Right atrium auricular region (tissue), 2 donors: ENCODE measurements at regions not wholly inside any gene's neighbourhood (a gene's known extent, or its start where the extent isn't known, plus 50 kb on each side); places are given as distances from the start of the nearest gene placed in this dataset.

ENCODE experiments used
- DNase-seq: peaks from one replicate; pipeline ENCODE4 v3.0.0-alpha.2; 2019; ENCODE audit warnings: low spot score
- H3K27ac ChIP-seq, 2 donors: fragments of 200-600 bp; sonication (generic); 1 replicate in 1 of 2; 2 replicates in 1 of 2; pipeline ENCODE4 v1.5.1; 2016 to 2019
- H3K27me3 ChIP-seq, 2 donors: fragments of 200-600 bp; sonication (generic); one replicate each; pipeline versions ENCODE4 v1.5.1 to v1.6.0; 2017 to 2019
- H3K36me3 ChIP-seq: fragments of 200-600 bp; sonication (generic); one replicate; pipeline ENCODE4 v1.5.1; 2016
- H3K4me1 ChIP-seq, 2 donors: fragments of 200-600 bp; sonication (generic); one replicate each; pipeline versions ENCODE4 v1.5.1 to v1.6.0; 2017 to 2019
- H3K4me3 ChIP-seq, 2 donors: fragments of 200-600 bp; sonication (generic); 1 replicate in 1 of 2; 2 replicates in 1 of 2; pipeline ENCODE4 v1.5.1; 2017 to 2019; ENCODE audit warnings: mild to moderate bottlenecking in 1 of 2, moderate library complexity in 1 of 2
- H3K9me3 ChIP-seq, 2 donors: fragments of 200-600 bp; sonication (generic); one replicate each; pipeline ENCODE4 v1.5.1; 2019
- CTCF ChIP-seq, 2 donors: fragments of 200-600 bp; sonication (generic); IDR thresholded peaks; one replicate each; pipeline ENCODE4 v1.5.1; 2019; ENCODE audit warnings: antibody characterized with exemption in 2 of 2

- no peak overlapping the region for H3K4me3 ChIP-seq
- no peaks in the 10 kb centered on the region for H3K9me3 ChIP-seq
- H3K36me3 ChIP-seq: no peaks in the 10 kb centered on the region
- no peak overlapping the region for H3K27ac ChIP-seq
- no peaks in the 10 kb centered on the region for H3K4me1 ChIP-seq
- DNase-seq: no peak
- no peak for TF ChIP-seq CTCF (IDR thresholded peaks at IDR 0.05)
- H3K27me3 ChIP-seq: no peaks in the 10 kb centered on the region
Observed at GRCh38 chr12:114616081-114616480, 67.9 kb downstream of the TBX3 start.

- TF ChIP-seq CTCF (IDR thresholded peaks at IDR 0.05): no peak
- H3K27ac ChIP-seq: no peak overlapping the region
- H3K9me3 ChIP-seq: no peaks in the 10 kb centered on the region
- no peaks in the 10 kb centered on the region for H3K36me3 ChIP-seq
- no peaks in the 10 kb centered on the region for H3K4me1 ChIP-seq
- no peaks in the 10 kb centered on the region for H3K27me3 ChIP-seq
- no peak for DNase-seq
- no peak overlapping the region for H3K4me3 ChIP-seq
Observed at GRCh38 chr12:114614040-114614439, 69.9 kb downstream of the TBX3 start.

- H3K4me3 ChIP-seq: no peak overlapping the region
- H3K9me3 ChIP-seq: no peaks in the 10 kb centered on the region
- no peaks in the 10 kb centered on the region for H3K27me3 ChIP-seq
- no peak for DNase-seq
- H3K27ac ChIP-seq: no peak overlapping the region
- TF ChIP-seq CTCF (IDR thresholded peaks at IDR 0.05): no peak
- H3K4me1 ChIP-seq: no peaks in the 10 kb centered on the region
- H3K36me3 ChIP-seq: no peaks in the 10 kb centered on the region
Observed at GRCh38 chr12:114612062-114612461, 71.9 kb downstream of the TBX3 start.

GRCh38 chr12:114611145-114612018 is 72.6 kb downstream of the TBX3 start:
- H3K36me3 ChIP-seq: no peaks in the 10 kb centered on the region
- H3K9me3 ChIP-seq: no peaks in the 10 kb centered on the region
- H3K27ac ChIP-seq: no peak overlapping the region
- no peak overlapping the region for H3K4me3 ChIP-seq
- no peak for TF ChIP-seq CTCF (IDR thresholded peaks at IDR 0.05)
- no peak for DNase-seq
- H3K4me1 ChIP-seq: no peaks in the 10 kb centered on the region
- no peaks in the 10 kb centered on the region for H3K27me3 ChIP-seq

- no peak for DNase-seq
- Histone ChIP-seq H3K36me3 (no peaks in the 10 kb centered on the region), H3K4me1 (no peaks in the 10 kb centered on the region), H3K9me3 (no peaks in the 10 kb centered on the region), H3K27ac (no peak overlapping the region), H3K4me3 (no peak overlapping the region), H3K27me3 (no peaks in the 10 kb centered on the region)
- TF ChIP-seq CTCF (IDR thresholded peaks at IDR 0.05): no peak
Observed at GRCh38 chr12:114608509-114608908, 75.5 kb downstream of the TBX3 start.

- Histone ChIP-seq H3K27me3 (no peaks in the 10 kb centered on the region), H3K4me1 (no peaks in the 10 kb centered on the region), H3K9me3 (no peaks in the 10 kb centered on the region), H3K36me3 (no peaks in the 10 kb centered on the region), H3K4me3 (no peak overlapping the region), H3K27ac (no peak overlapping the region)
- no peak for DNase-seq
- TF ChIP-seq CTCF (IDR thresholded peaks at IDR 0.05): no peak
Observed at GRCh38 chr12:114605918-114606317, 78.1 kb downstream of the TBX3 start.
